Esophagus muscularis mucosa (tissue), 3 donors: ENCODE measurements at regions not wholly inside any gene's neighbourhood (a gene's known extent, or its start where the extent isn't known, plus 50 kb on each side); places are given as distances from the start of the nearest gene placed in this dataset.

Source experiments
- POLR2A ChIP-seq: fragments of 450-650 bp; IDR thresholded peaks from one replicate; pipeline ENCODE4 v1.6.1; 2017; ENCODE audit warnings: antibody characterized with exemption, moderate library complexity, mild to moderate bottlenecking, low read depth
- POLR2AphosphoS5 ChIP-seq, 2 donors: sonication (generic); formaldehyde crosslinking; IDR thresholded peaks; one replicate each; pipeline ENCODE4 v1.6.1; 2017; ENCODE audit warnings: antibody characterized with exemption in 2 of 2
- TF ChIP-seq, protein P1 (sequence below), 3 experiments: fragments of 200-600 bp in 2 of 3; fragments of 450-650 bp in 1 of 3; sonication (generic) in 2 of 3; IDR thresholded peaks; one replicate each; pipeline ENCODE4 v1.5.1; 2017 to 2019; ENCODE audit warnings: antibody characterized with exemption in 3 of 3, mild to moderate bottlenecking in 2 of 3, moderate library complexity in 1 of 3

DNA sequence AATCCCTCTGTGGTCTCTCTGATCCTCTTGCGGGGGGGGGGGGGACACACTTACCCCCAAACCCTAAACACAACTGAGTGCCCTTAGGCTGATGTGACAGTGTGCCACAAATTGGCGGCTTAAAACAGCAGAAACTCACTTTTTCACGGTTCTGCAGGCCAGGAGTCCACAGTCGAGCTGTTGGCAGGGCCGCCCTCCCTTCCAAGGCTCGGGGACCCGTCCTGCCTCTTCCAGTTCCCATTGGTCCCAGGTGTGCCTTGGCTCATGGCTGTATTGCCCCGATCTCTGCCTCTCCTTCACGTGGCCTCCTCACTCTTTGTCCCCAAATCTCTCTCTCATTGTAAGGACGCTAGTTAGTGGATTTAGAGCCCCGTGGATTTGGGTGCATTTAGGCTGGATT, 199.9 kb upstream of the CIBAR2 start:
- TF ChIP-seq POLR2AphosphoS5 (IDR thresholded peaks at IDR 0.05) (no peak), POLR2A (no peak)
- TF ChIP-seq, protein P1, sequence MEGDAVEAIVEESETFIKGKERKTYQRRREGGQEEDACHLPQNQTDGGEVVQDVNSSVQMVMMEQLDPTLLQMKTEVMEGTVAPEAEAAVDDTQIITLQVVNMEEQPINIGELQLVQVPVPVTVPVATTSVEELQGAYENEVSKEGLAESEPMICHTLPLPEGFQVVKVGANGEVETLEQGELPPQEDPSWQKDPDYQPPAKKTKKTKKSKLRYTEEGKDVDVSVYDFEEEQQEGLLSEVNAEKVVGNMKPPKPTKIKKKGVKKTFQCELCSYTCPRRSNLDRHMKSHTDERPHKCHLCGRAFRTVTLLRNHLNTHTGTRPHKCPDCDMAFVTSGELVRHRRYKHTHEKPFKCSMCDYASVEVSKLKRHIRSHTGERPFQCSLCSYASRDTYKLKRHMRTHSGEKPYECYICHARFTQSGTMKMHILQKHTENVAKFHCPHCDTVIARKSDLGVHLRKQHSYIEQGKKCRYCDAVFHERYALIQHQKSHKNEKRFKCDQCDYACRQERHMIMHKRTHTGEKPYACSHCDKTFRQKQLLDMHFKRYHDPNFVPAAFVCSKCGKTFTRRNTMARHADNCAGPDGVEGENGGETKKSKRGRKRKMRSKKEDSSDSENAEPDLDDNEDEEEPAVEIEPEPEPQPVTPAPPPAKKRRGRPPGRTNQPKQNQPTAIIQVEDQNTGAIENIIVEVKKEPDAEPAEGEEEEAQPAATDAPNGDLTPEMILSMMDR (IDR thresholded peaks at IDR 0.05) = no peak
